GM12878 (cell line): ENCODE measurements at regions not wholly inside any gene's neighbourhood (a gene's known extent, or its start where the extent isn't known, plus 50 kb on each side); places are given as distances from the start of the nearest gene placed in this dataset.

ENCODE experiments used
- ATAC-seq: fragments of 200-7000 bp; cut with Tn5 transposase; 3 replicates; pipeline ENCODE4 v1.9.1; 2020; ENCODE audit warnings: mild to moderate bottlenecking, moderate library complexity
- BruUV-seq: library from RNA; stranded (reverse); fragments of 400-500 nt; replicated peaks from 2 replicates; lab custom pipeline; 2021; lab: Mats Ljungman, UMichigan
- CTCF ChIA-PET: fragments of 300-600 bp; sonication (Branson Sonifier 250); formaldehyde crosslinking; extraction: SDS; loops from one replicate; lab custom pipeline; 2021; ENCODE audit warnings: inconsistent platforms; lab: Yijun Ruan, JAX
- POLR2A ChIA-PET: fragments of 350-600 bp; formaldehyde crosslinking; extraction: SDS; loops from one replicate; lab custom pipeline; 2021; ENCODE audit warnings: inconsistent platforms; lab: Charles Lee
- RAD21 ChIA-PET: fragments of 300-600 bp; sonication (Branson Sonifier 250); formaldehyde crosslinking; loops from one replicate; lab custom pipeline; 2023; ENCODE audit warnings: antibody characterized with exemption; ENCODE audit not compliant: unreplicated experiment; lab: Charles Lee
- SMC1A ChIA-PET: fragments of 300-600 bp; sonication (Branson Sonifier 250); formaldehyde crosslinking; loops from one replicate; lab custom pipeline; 2023; ENCODE audit not compliant: unreplicated experiment, uncharacterized antibody; lab: Charles Lee
- DNase-seq: peaks from one replicate; pipeline ENCODE4 v3.0.0-alpha.2; 2011; ENCODE audit warnings: low read depth, low spot score
- FAIRE-seq: peaks from 3 replicates; lab custom pipeline; 2011; peaks lifted over from hg19 to GRCh38; lab: Jason Lieb, UNC
- H2AFZ ChIP-seq: 2 replicates; pipeline ENCODE4 v1.6.0; 2011; ENCODE audit warnings: low read depth, low read length, control low read depth; ENCODE audit not compliant: control insufficient read depth
- H3K27ac ChIP-seq: 2 replicates; pipeline ENCODE4 v1.5.1; 2011; ENCODE audit warnings: control low read depth; ENCODE audit not compliant: control insufficient read depth, insufficient read depth
- H3K27me3 ChIP-seq, 2 experiments: replicated peaks in 1 of 2; 2 replicates each; pipeline versions ENCODE4 v1.6.0 to v1.6.1; 2011; ENCODE audit warnings: low read length in 1 of 2; ENCODE audit not compliant: control insufficient read depth in 2 of 2, insufficient read depth in 2 of 2
- H3K36me3 ChIP-seq, 2 experiments: 2 replicates each; pipeline ENCODE4 v1.5.1; 2011; ENCODE audit warnings: low read length in 1 of 2; ENCODE audit not compliant: control insufficient read depth in 2 of 2, insufficient read depth in 2 of 2
- H3K4me1 ChIP-seq: 2 replicates; pipeline ENCODE4 v1.6.1; 2011; ENCODE audit warnings: mild to moderate bottlenecking, low read length, moderate library complexity, mixed read lengths; ENCODE audit not compliant: control insufficient read depth, insufficient read depth
- H3K4me2 ChIP-seq: 2 replicates; pipeline ENCODE4 v1.6.0; 2011; ENCODE audit warnings: control low read depth; ENCODE audit not compliant: control insufficient read depth, insufficient read depth
- H3K4me3 ChIP-seq: fragments of 200-600 bp; sonication (generic); 2 replicates; pipeline ENCODE4 v1.5.1; 2016
- H3K79me2 ChIP-seq: 2 replicates; pipeline ENCODE4 v1.6.0; 2011; ENCODE audit warnings: low read length; ENCODE audit not compliant: control insufficient read depth, insufficient read depth
- H3K9ac ChIP-seq: 2 replicates; pipeline ENCODE4 v1.8.0; 2011; ENCODE audit warnings: low read length, control low read depth, mixed read lengths; ENCODE audit not compliant: control insufficient read depth, insufficient read depth
- H3K9me3 ChIP-seq: replicated peaks from 3 replicates; pipeline ENCODE4 v1.5.1; 2011; ENCODE audit warnings: mild to moderate bottlenecking, low read length; ENCODE audit not compliant: control insufficient read depth, insufficient read depth
- H4K20me1 ChIP-seq: 2 replicates; pipeline ENCODE4 v1.6.0; 2011; ENCODE audit not compliant: control insufficient read depth, insufficient read depth
- ATF3 ChIP-seq: IDR thresholded peaks from 2 replicates; pipeline ENCODE4 v1.6.1; 2011; ENCODE audit warnings: low read depth, mild to moderate bottlenecking, low read length, moderate library complexity, borderline replicate concordance; ENCODE audit errors: extremely low read depth
- BCL3 ChIP-seq: IDR thresholded peaks from 2 replicates; pipeline ENCODE4 v1.6.1; 2011; ENCODE audit warnings: borderline replicate concordance, low read depth, mild to moderate bottlenecking, moderate library complexity, low read length; ENCODE audit not compliant: insufficient read depth, poor library complexity, severe bottlenecking
- CUX1 ChIP-seq: IDR thresholded peaks from 2 replicates; pipeline ENCODE4 v1.6.1; 2012; ENCODE audit warnings: improper control_type of control experiment, low read depth, low read length; ENCODE audit not compliant: insufficient replicate concordance
- HDAC2 ChIP-seq: fragments of 200-600 bp; sonication (generic); IDR thresholded peaks from 2 replicates; pipeline ENCODE4 v1.6.1; 2017
- IKZF2 ChIP-seq, 2 experiments: fragments of 450-650 bp; IDR thresholded peaks; 2 replicates each; pipeline ENCODE4 v1.6.1; 2017; ENCODE audit warnings: mild to moderate bottlenecking in 2 of 2, moderate library complexity in 2 of 2
- JUND ChIP-seq: IDR thresholded peaks from 2 replicates; pipeline ENCODE4 v1.6.1; 2012; ENCODE audit warnings: low read depth, mild to moderate bottlenecking, low read length, improper control_type of control experiment, moderate library complexity
- KAT2A ChIP-seq: conservative IDR thresholded peaks from 2 replicates; pipeline ENCODE4 v1.6.1; 2011; ENCODE audit warnings: low read depth, low read length; ENCODE audit not compliant: control insufficient read depth
- NFIC ChIP-seq: IDR thresholded peaks from 2 replicates; pipeline ENCODE4 v1.6.1; 2012; ENCODE audit warnings: low read depth, mild to moderate bottlenecking, inconsistent platforms, low read length, moderate library complexity
- NR2C2 ChIP-seq: IDR thresholded peaks from 2 replicates; pipeline ENCODE4 v1.6.1; 2011; ENCODE audit warnings: borderline replicate concordance, low read depth; ENCODE audit not compliant: control insufficient read depth, insufficient read length
- PAX5 ChIP-seq: IDR thresholded peaks from 2 replicates; pipeline ENCODE4 v1.6.1; 2011; ENCODE audit warnings: low read depth, low read length, borderline replicate concordance
- POU2F2 ChIP-seq: IDR thresholded peaks from 3 replicates; pipeline ENCODE4 v1.6.1; 2011; ENCODE audit warnings: low read depth, mild to moderate bottlenecking, low read length, borderline replicate concordance
- RFX5 ChIP-seq: IDR thresholded peaks from 2 replicates; pipeline ENCODE4 v1.6.1; 2011; ENCODE audit warnings: low read depth, low read length, improper control_type of control experiment
- SIN3A ChIP-seq: IDR thresholded peaks from 2 replicates; pipeline ENCODE4 v1.6.1; 2012; ENCODE audit warnings: low read depth, low read length, improper control_type of control experiment
- TCF7 ChIP-seq: IDR thresholded peaks from 2 replicates; pipeline ENCODE4 v1.6.1; 2014; ENCODE audit warnings: antibody characterized with exemption, borderline replicate concordance
- YBX1 ChIP-seq: fragments of 450-650 bp; IDR thresholded peaks from 2 replicates; pipeline ENCODE4 v1.6.1; 2016; ENCODE audit warnings: antibody characterized with exemption
- ZNF207 ChIP-seq: fragments of 450-650 bp; IDR thresholded peaks from 2 replicates; pipeline ENCODE4 v1.6.1; 2014; ENCODE audit warnings: antibody characterized with exemption, mild to moderate bottlenecking, borderline replicate concordance
- ZNF384 ChIP-seq: IDR thresholded peaks from 2 replicates; pipeline ENCODE4 v1.6.1; 2012; ENCODE audit warnings: low read depth, mild to moderate bottlenecking, low read length, improper control_type of control experiment, borderline replicate concordance
- WGBS: methylation state at CpG from one replicate; pipeline ENCODE4 v1.1.6; 2016; ENCODE audit warnings: low lambda C conversion rate; ENCODE audit not compliant: insufficient replicate concordance, insufficient coverage; ENCODE audit errors: missing lambda C conversion rate; 5-methylcytosine and 5-hydroxymethylcytosine counted together
- in situ Hi-C: fragments of 300-500 bp; cut with MboI; formaldehyde crosslinking; loops from 9 replicates; pipeline ENCODE4 v1.14.3; 2018; ENCODE audit warnings: mixed read lengths
- intact Hi-C: fragments of 100-400 bp; cut with micrococcal nuclease; formaldehyde crosslinking; loops from one replicate; pipeline ENCODE4 v1.14.2; 2022; ENCODE audit not compliant: unreplicated experiment

GRCh38 chr17:5762191-5762590 is 177.9 kb upstream of the NLRP1 start (continued):
- TF ChIP-seq CUX1 (no peak), ZNF207 (no peak), PAX5 (no peak)
- TF ChIP-seq, all 136 proteins: peak for 0

GRCh38 chr17:5763595-5764306 is 179.4 kb upstream of the NLRP1 start:
- Histone ChIP-seq H3K27me3 (peaks cover 0 to 5% of the 10 kb centered on the region in 2 experiments; a peak in 3 of 4 replicates), H3K36me3 (no peaks in the 10 kb centered on the region), H3K79me2 (no peaks in the 10 kb centered on the region), H3K9me3 (no peaks in the 10 kb centered on the region), H3K27ac (no peak overlapping the region), H4K20me1 (no peaks in the 10 kb centered on the region), H3K4me2 (no peak overlapping the region), H3K4me3 (no peak overlapping the region), H2AFZ (no peak overlapping the region), H3K4me1 (no peaks in the 10 kb centered on the region), H3K9ac (no peak overlapping the region)
- ChIA-PET CTCF (interaction anchor here (0.6 kb wide), 1 partner anchor 332 kb away, joined by 4 read pairs; no protein-coding TSS in a partner anchor), SMC1A (interaction anchor here (0.9 kb wide), 1 partner anchor 10 kb away, joined by 3 read pairs; no protein-coding TSS in a partner anchor), RAD21 (no interaction called here), POLR2A (no interaction called here)
- DNase-seq (no peak), ATAC-seq (no peak), FAIRE-seq (no peak)
- BruUV-seq = no TSS peak
- in situ Hi-C loops (no loop called here), intact Hi-C loops (no loop called here)
- WGBS = 38% methylated on average over 14 of the region's 14 CpGs
- TF ChIP-seq POU2F2 (no peak), NFIC (no peak), BCL3 (no peak), ZNF384 (no peak), IKZF2 (IDR thresholded peaks at IDR 0.05) (no peak), JUND (no peak), YBX1 (no peak), RFX5 (no peak), SIN3A (no peak), HDAC2 (no peak), NR2C2 (no peak), ATF3 (no peak), TCF7 (no peak), KAT2A (no peak)
